IMR-90 (cell line): ENCODE measurements at regions not wholly inside any gene's neighbourhood (a gene's known extent, or its start where the extent isn't known, plus 50 kb on each side); places are given as distances from the start of the nearest gene placed in this dataset.

Source experiments
- ATAC-seq: fragments of 200-7000 bp; cut with Tn5 transposase; 2 replicates; pipeline ENCODE4 v1.9.1; 2020; ENCODE audit warnings: low read depth, mild to moderate bottlenecking, moderate library complexity
- BruUV-seq: library from RNA; stranded (reverse); fragments of 400-500 nt; replicated peaks from 2 replicates; lab custom pipeline; 2021; lab: Mats Ljungman, UMichigan
- CTCF ChIA-PET: fragments of 300-600 bp; formaldehyde crosslinking; extraction: SDS; loops from one replicate; lab custom pipeline; 2021; ENCODE audit warnings: antibody characterized with exemption; lab: Yijun Ruan, JAX
- POLR2A ChIA-PET: fragments of 300-600 bp; sonication (Branson Sonifier 250); formaldehyde crosslinking; loops from one replicate; lab custom pipeline; 2022; ENCODE audit warnings: antibody characterized with exemption; ENCODE audit not compliant: unreplicated experiment; lab: Charles Lee
- DNase-seq: peaks from one replicate; pipeline ENCODE4 v3.0.0; 2013
- H2AFZ ChIP-seq: replicated peaks from 2 replicates; pipeline ENCODE3; 2013; ENCODE audit warnings: low read length, mild to moderate bottlenecking; ENCODE audit not compliant: poor library complexity
- H2AK5ac ChIP-seq: 2 replicates; pipeline ENCODE4 v1.6.1; 2013; ENCODE audit warnings: low read depth, low read length, inconsistent platforms
- H2AK9ac ChIP-seq: replicated peaks from 2 replicates; pipeline ENCODE3; 2013; ENCODE audit warnings: mild to moderate bottlenecking, low read depth, low read length, moderate library complexity; ENCODE audit not compliant: poor library complexity
- H2BK120ac ChIP-seq: 2 replicates; pipeline ENCODE4 v1.6.1; 2013; ENCODE audit warnings: low read depth, low read length, inconsistent platforms
- H2BK15ac ChIP-seq: 3 replicates; pipeline ENCODE4 v1.6.1; 2013; ENCODE audit warnings: low read depth, low read length, inconsistent platforms
- H2BK20ac ChIP-seq: 2 replicates; pipeline ENCODE4 v1.6.1; 2013; ENCODE audit warnings: low read depth, mild to moderate bottlenecking, inconsistent platforms, low read length, moderate library complexity
- H2BK5ac ChIP-seq: 2 replicates; pipeline ENCODE4 v1.6.1; 2013; ENCODE audit warnings: mild to moderate bottlenecking, low read depth, low read length, inconsistent platforms; ENCODE audit not compliant: poor library complexity, severe bottlenecking
- H3K14ac ChIP-seq: replicated peaks from 2 replicates; pipeline ENCODE4 v1.6.1; 2013; ENCODE audit warnings: low read depth, low read length, inconsistent platforms
- H3K18ac ChIP-seq: 2 replicates; pipeline ENCODE4 v1.6.1; 2013; ENCODE audit warnings: low read depth, low read length, control low read depth
- H3K23ac ChIP-seq: 2 replicates; pipeline ENCODE4 v1.6.1; 2013; ENCODE audit warnings: low read depth, low read length, inconsistent platforms
- H3K27ac ChIP-seq: 2 replicates; pipeline ENCODE4 v1.5.1; 2013; ENCODE audit warnings: mild to moderate bottlenecking, control low read depth, low read length; ENCODE audit not compliant: insufficient read depth
- H3K27me3 ChIP-seq: 2 replicates; pipeline ENCODE4 v1.6.1; 2013; ENCODE audit warnings: low read length; ENCODE audit not compliant: control insufficient read depth, insufficient read depth
- H3K36me3 ChIP-seq: 2 replicates; pipeline ENCODE4 v1.6.1; 2013; ENCODE audit warnings: low read length, mixed read lengths; ENCODE audit not compliant: control insufficient read depth, insufficient read depth
- H3K4ac ChIP-seq: 2 replicates; pipeline ENCODE4 v1.6.1; 2013; ENCODE audit warnings: low read depth, low read length, inconsistent platforms
- H3K4me1 ChIP-seq: 2 replicates; pipeline ENCODE4 v1.6.1; 2013; ENCODE audit warnings: low read length, mixed read lengths; ENCODE audit not compliant: control insufficient read depth, insufficient read depth
- H3K4me2 ChIP-seq: 2 replicates; pipeline ENCODE4 v1.6.1; 2013; ENCODE audit warnings: low read depth, mild to moderate bottlenecking, control low read depth, low read length, moderate library complexity
- H3K4me3 ChIP-seq: 2 replicates; pipeline ENCODE4 v1.5.1; 2013; ENCODE audit warnings: low read depth, mild to moderate bottlenecking, control low read depth, low read length, moderate library complexity; ENCODE audit not compliant: insufficient read depth
- H3K56ac ChIP-seq: 2 replicates; pipeline ENCODE4 v1.6.1; 2013; ENCODE audit warnings: low read length, inconsistent platforms; ENCODE audit not compliant: insufficient read depth; ENCODE audit errors: extremely low read depth
- H3K79me1 ChIP-seq, 2 experiments: 2 replicates each; pipeline ENCODE4 v1.6.1; 2013; ENCODE audit warnings: low read length in 2 of 2, inconsistent platforms in 1 of 2, low read depth in 1 of 2
- H3K9ac ChIP-seq: 2 replicates; pipeline ENCODE4 v1.6.1; 2013; ENCODE audit warnings: low read depth, low read length, control low read depth
- H3K9me1 ChIP-seq: 2 replicates; pipeline ENCODE4 v1.6.1; 2013; ENCODE audit warnings: low read length, inconsistent platforms; ENCODE audit not compliant: insufficient read depth
- H3K9me3 ChIP-seq: 2 replicates; pipeline ENCODE4 v1.6.1; 2013; ENCODE audit warnings: low read length; ENCODE audit not compliant: control insufficient read depth, insufficient read depth
- H4K20me1 ChIP-seq: 2 replicates; pipeline ENCODE4 v1.6.1; 2013; ENCODE audit warnings: low read length, inconsistent platforms; ENCODE audit not compliant: insufficient read depth
- H4K5ac ChIP-seq: 2 replicates; pipeline ENCODE4 v1.6.1; 2013; ENCODE audit warnings: mild to moderate bottlenecking, low read depth, low read length, control low read depth
- H4K8ac ChIP-seq, 2 experiments: 2 replicates each; pipeline ENCODE4 v1.6.1; 2013; ENCODE audit warnings: low read depth in 2 of 2, low read length in 2 of 2, control low read depth in 1 of 2, inconsistent platforms in 1 of 2
- H4K91ac ChIP-seq: 2 replicates; pipeline ENCODE4 v1.6.1; 2013; ENCODE audit warnings: low read depth, low read length, inconsistent platforms; ENCODE audit not compliant: insufficient read depth
- BHLHE40 ChIP-seq: fragments of 150-350 bp; IDR thresholded peaks from 2 replicates; pipeline ENCODE4 v1.6.1; 2016; ENCODE audit warnings: mild to moderate bottlenecking, low read depth, low read length
- CEBPB ChIP-seq: IDR thresholded peaks from 2 replicates; pipeline ENCODE4 v1.6.1; 2012; ENCODE audit warnings: low read depth, low read length, improper control_type of control experiment
- CHD1 ChIP-seq: IDR thresholded peaks from 2 replicates; pipeline ENCODE4 v1.6.1; 2012; ENCODE audit warnings: low read depth, low read length, improper control_type of control experiment
- CTCF ChIP-seq: conservative IDR thresholded peaks from 2 replicates; pipeline ENCODE4 v1.5.1; 2012; ENCODE audit warnings: mild to moderate bottlenecking, low read depth, low read length, improper control_type of control experiment
- ELK1 ChIP-seq: fragments of 150-350 bp; IDR thresholded peaks from 2 replicates; pipeline ENCODE4 v1.6.1; 2016; ENCODE audit warnings: low read depth, mild to moderate bottlenecking, low read length, moderate library complexity, borderline replicate concordance
- FOS ChIP-seq: fragments of 150-350 bp; IDR thresholded peaks from 2 replicates; pipeline ENCODE4 v1.6.1; 2016; ENCODE audit warnings: low read depth, low read length
- MAFK ChIP-seq: IDR thresholded peaks from 2 replicates; pipeline ENCODE4 v1.6.1; 2012; ENCODE audit warnings: low read depth, low read length, improper control_type of control experiment
- MAZ ChIP-seq: IDR thresholded peaks from 2 replicates; pipeline ENCODE4 v1.6.1; 2012; ENCODE audit warnings: low read depth, mild to moderate bottlenecking, low read length, improper control_type of control experiment, moderate library complexity, borderline replicate concordance
- MXI1 ChIP-seq: IDR thresholded peaks from 2 replicates; pipeline ENCODE4 v1.6.1; 2012; ENCODE audit warnings: low read depth, mild to moderate bottlenecking, low read length, moderate library complexity, borderline replicate concordance
- NFE2L2 ChIP-seq: fragments of 150-350 bp; IDR thresholded peaks from 2 replicates; pipeline ENCODE4 v1.6.1; 2016; ENCODE audit warnings: low read depth, mild to moderate bottlenecking, low read length
- POLR2A ChIP-seq: IDR thresholded peaks from 2 replicates; pipeline ENCODE4 v1.6.1; 2012; ENCODE audit warnings: mild to moderate bottlenecking, low read depth, low read length
- RAD21 ChIP-seq: IDR thresholded peaks from 2 replicates; pipeline ENCODE4 v1.6.1; 2012; ENCODE audit warnings: low read length, improper control_type of control experiment
- RCOR1 ChIP-seq: IDR thresholded peaks from 2 replicates; pipeline ENCODE4 v1.6.1; 2012; ENCODE audit warnings: mild to moderate bottlenecking, low read length, improper control_type of control experiment; ENCODE audit not compliant: insufficient replicate concordance
- RFX5 ChIP-seq: IDR thresholded peaks from 2 replicates; pipeline ENCODE4 v1.8.0; 2012; ENCODE audit warnings: low read depth, mild to moderate bottlenecking, low read length, moderate library complexity
- SMC3 ChIP-seq: fragments of 150-350 bp; IDR thresholded peaks from 2 replicates; pipeline ENCODE4 v1.6.1; 2016; ENCODE audit warnings: low read depth, mild to moderate bottlenecking, antibody characterized with exemption, low read length, moderate library complexity
- USF2 ChIP-seq: fragments of 150-350 bp; IDR thresholded peaks from 2 replicates; pipeline ENCODE4 v1.6.1; 2017; ENCODE audit warnings: mild to moderate bottlenecking, antibody characterized with exemption, low read length, low read depth
- WGBS, 2 experiments: methylation state at CpG; one replicate each; pipeline versions ENCODE4 v1.1.5 to v1.1.7; 2013; ENCODE audit warnings: missing lambda C conversion rate in 2 of 2; ENCODE audit not compliant: insufficient read length in 1 of 2; ENCODE audit errors: extremely low coverage in 2 of 2; 5-methylcytosine and 5-hydroxymethylcytosine counted together
- dilution Hi-C: fragments of 300-500 bp; cut with HindIII; formaldehyde crosslinking; loops from one replicate; pipeline ENCODE4 v1.14.3; 2018; ENCODE audit warnings: low sequenced_read_pairs; ENCODE audit not compliant: unreplicated experiment
- in situ Hi-C: fragments of 300-500 bp; cut with MboI; formaldehyde crosslinking; loops from 3 replicates; pipeline ENCODE4 v1.14.3; 2019; ENCODE audit warnings: low sequenced_read_pairs, inconsistent platforms, mixed read lengths
- intact Hi-C: fragments of 100-400 bp; cut with micrococcal nuclease; formaldehyde crosslinking; loops from 2 replicates; pipeline ENCODE4 v1.10.0; 2022

- Histone ChIP-seq H2AK5ac (no peak overlapping the region), H2BK5ac (no peak overlapping the region), H3K18ac (no peak overlapping the region), H3K4me2 (no peak overlapping the region), H3K27ac (no peak overlapping the region), H3K27me3 (no peaks in the 10 kb centered on the region), H3K23ac (no peak overlapping the region), H4K8ac (no peak overlapping the region), H3K9me3 (no peaks in the 10 kb centered on the region), H3K9me1 (no peaks in the 10 kb centered on the region), H3K56ac (no peak overlapping the region), H3K79me1 (no peaks in the 10 kb centered on the region), H3K14ac (no peak overlapping the region), H2AFZ (no peak overlapping the region), H3K9ac (no peak overlapping the region), H3K4me1 (no peaks in the 10 kb centered on the region), H3K36me3 (no peaks in the 10 kb centered on the region), H3K4ac (no peak overlapping the region), H4K5ac (no peak overlapping the region), H4K20me1 (no peaks in the 10 kb centered on the region), H2BK120ac (no peak overlapping the region), H2BK15ac (no peak overlapping the region), H3K4me3 (no peak overlapping the region), H2AK9ac (no peak overlapping the region), H2BK20ac (no peak overlapping the region), H4K91ac (no peak overlapping the region)
- ChIA-PET POLR2A (no interaction called here), CTCF (no interaction called here)
- DNase-seq (peak; percentile 41), ATAC-seq (peak; percentile 68)
- in situ Hi-C loops (no loop called here), dilution Hi-C loops (no loop called here), intact Hi-C loops (no loop called here)
- BruUV-seq, result no TSS peak
- WGBS, 2 experiments, result no CpG with 5 or more reads among the region's 1 CpG
- TF ChIP-seq RCOR1 (no peak), CHD1 (no peak), USF2 (no peak), CEBPB (no peak), BHLHE40 (no peak), ELK1 (no peak), MXI1 (no peak), CTCF (no peak), FOS (no peak), RAD21 (no peak), NFE2L2 (no peak), MAZ (no peak), MAFK (no peak), POLR2A (no peak), RFX5 (no peak), SMC3 (no peak)
Observed at GRCh38 chr2:41791523-41791922, 256.3 kb upstream of the PKDCC start.
